Lower leg skin (tissue), 3 donors: ENCODE measurements at regions not wholly inside any gene's neighbourhood (a gene's known extent, or its start where the extent isn't known, plus 50 kb on each side); places are given as distances from the start of the nearest gene placed in this dataset.

Source experiments
- CTCF ChIP-seq, 3 donors: fragments of 450-650 bp; IDR thresholded peaks; one replicate each; pipeline ENCODE4 v1.5.1; 2016; ENCODE audit warnings: antibody characterized with exemption in 3 of 3, mild to moderate bottlenecking in 3 of 3, moderate library complexity in 2 of 3
- POLR2A ChIP-seq, 2 donors: fragments of 450-650 bp; IDR thresholded peaks; one replicate each; pipeline ENCODE4 v1.6.1; 2016 to 2017; ENCODE audit warnings: antibody characterized with exemption in 2 of 2, mild to moderate bottlenecking in 1 of 2, moderate library complexity in 1 of 2

GRCh38 chr6:156383059-156383458 lies 394.1 kb upstream of the ARID1B start:
- TF ChIP-seq POLR2A (IDR thresholded peaks at IDR 0.05) (no peak), CTCF (IDR thresholded peaks at IDR 0.05) (no peak)
